ENCODE measurements at regions not wholly inside any gene's neighbourhood (a gene's known extent, or its start where the extent isn't known, plus 50 kb on each side); places are given as distances from the start of the nearest gene placed in this dataset.

GRCh38 chrX:34371754-34372153 lies 239.6 kb upstream of the FAM47A start:
- no TSS peak for BruUV-seq (replicated peaks)
- H3K4me1 ChIP-seq (ENCODE audit: insufficient read depth, low read length, poor library complexity, severe bottlenecking): no peaks in the 10 kb centered on the region
- H3K4me3 ChIP-seq (ENCODE audit: low read depth, low read length, poor library complexity, severe bottlenecking): no peak overlapping the region
- no peaks in the 10 kb centered on the region for H3K9me3 ChIP-seq (ENCODE audit: low read length)
- H3K9me2 ChIP-seq (ENCODE audit: insufficient read depth, low read length): no peaks in the 10 kb centered on the region
- intact Hi-C loops (cut with micrococcal nuclease; ENCODE audit: unreplicated experiment): no loop called here
- H4K20me1 ChIP-seq (ENCODE audit: insufficient read depth, low read length): no peaks in the 10 kb centered on the region
- DNase-seq (ENCODE audit: low spot score): no peak
- no peak overlapping the region for H2AFZ ChIP-seq (ENCODE audit: low read length)
- no peaks in the 10 kb centered on the region for H3K79me2 ChIP-seq (ENCODE audit: insufficient read depth, low read depth, low read length)
- H3K4me2 ChIP-seq (ENCODE audit: low read length): no peak overlapping the region
- no peaks in the 10 kb centered on the region for H3K36me3 ChIP-seq (ENCODE audit: insufficient read depth, low read length)
- POLR2A ChIA-PET: no interaction called here
- H3K27ac ChIP-seq (ENCODE audit: low read depth, low read length, poor library complexity, severe bottlenecking): no peak overlapping the region
- CTCF ChIA-PET (ENCODE audit: unreplicated experiment): no interaction called here
- TF ChIP-seq EZH2phosphoT487 (IDR thresholded peaks at IDR 0.05; ENCODE audit: borderline replicate concordance, low read depth, low read length) (no peak), CTCF (conservative IDR thresholded peaks at IDR 0.05; ENCODE audit: low read length) (no peak)

- H3K4me3 ChIP-seq (ENCODE audit: low read depth, low read length, poor library complexity, severe bottlenecking): no peak overlapping the region
- intact Hi-C loops (cut with micrococcal nuclease; ENCODE audit: unreplicated experiment): no loop called here
- H3K27ac ChIP-seq (ENCODE audit: low read depth, low read length, poor library complexity, severe bottlenecking): no peak overlapping the region
- DNase-seq (ENCODE audit: low spot score): no peak
- H3K4me2 ChIP-seq (ENCODE audit: low read length): no peak overlapping the region
- CTCF ChIA-PET (ENCODE audit: unreplicated experiment): no interaction called here
- no peaks in the 10 kb centered on the region for H4K20me1 ChIP-seq (ENCODE audit: insufficient read depth, low read length)
- H3K4me1 ChIP-seq (ENCODE audit: insufficient read depth, low read length, poor library complexity, severe bottlenecking): no peaks in the 10 kb centered on the region
- no peaks in the 10 kb centered on the region for H3K79me2 ChIP-seq (ENCODE audit: insufficient read depth, low read depth, low read length)
- no peaks in the 10 kb centered on the region for H3K36me3 ChIP-seq (ENCODE audit: insufficient read depth, low read length)
- H3K9me2 ChIP-seq (ENCODE audit: insufficient read depth, low read length): no peaks in the 10 kb centered on the region
- no TSS peak for BruUV-seq (replicated peaks)
- POLR2A ChIA-PET: no interaction called here
- no peak overlapping the region for H2AFZ ChIP-seq (ENCODE audit: low read length)
- TF ChIP-seq EZH2phosphoT487 (IDR thresholded peaks at IDR 0.05; ENCODE audit: borderline replicate concordance, low read depth, low read length) (no peak), CTCF (conservative IDR thresholded peaks at IDR 0.05; ENCODE audit: low read length) (peak; percentile 24; the same call in 1 of the 2 replicates)
- H3K9me3 ChIP-seq (ENCODE audit: low read length): no peaks in the 10 kb centered on the region
Observed at GRCh38 chrX:34365471-34365870, 233.4 kb upstream of the FAM47A start.

GRCh38 chrX:34350561-34351335 lies 218.6 kb upstream of the FAM47A start:
- Histone ChIP-seq H3K9me2 (ENCODE audit: insufficient read depth, low read length) (no peaks in the 10 kb centered on the region), H3K27ac (ENCODE audit: low read depth, low read length, poor library complexity, severe bottlenecking) (no peak overlapping the region), H3K4me2 (ENCODE audit: low read length) (no peak overlapping the region), H3K4me3 (ENCODE audit: low read depth, low read length, poor library complexity, severe bottlenecking) (no peak overlapping the region), H3K9me3 (ENCODE audit: low read length) (no peaks in the 10 kb centered on the region), H4K20me1 (ENCODE audit: insufficient read depth, low read length) (no peaks in the 10 kb centered on the region), H2AFZ (ENCODE audit: low read length) (no peak overlapping the region), H3K36me3 (ENCODE audit: insufficient read depth, low read length) (no peaks in the 10 kb centered on the region), H3K79me2 (ENCODE audit: insufficient read depth, low read depth, low read length) (no peaks in the 10 kb centered on the region), H3K4me1 (ENCODE audit: insufficient read depth, low read length, poor library complexity, severe bottlenecking) (no peaks in the 10 kb centered on the region)
- DNase-seq (ENCODE audit: low spot score): no peak
- POLR2A ChIA-PET: interaction anchor here (0.6 kb wide), 1 partner anchor 129 kb away, joined by 3 read pairs; no protein-coding TSS in a partner anchor
- intact Hi-C loops (cut with micrococcal nuclease; ENCODE audit: unreplicated experiment): no loop called here
- CTCF ChIA-PET (ENCODE audit: unreplicated experiment): no interaction called here
- TF ChIP-seq EZH2phosphoT487 (IDR thresholded peaks at IDR 0.05; ENCODE audit: borderline replicate concordance, low read depth, low read length) (no peak), CTCF (conservative IDR thresholded peaks at IDR 0.05; ENCODE audit: low read length) (no peak)
- no TSS peak for BruUV-seq (replicated peaks)

Data from OCI-LY7 (cell line).